GM23338 (cell line): ENCODE measurements at regions not wholly inside any gene's neighbourhood (a gene's known extent, or its start where the extent isn't known, plus 50 kb on each side); places are given as distances from the start of the nearest gene placed in this dataset.

ENCODE experiments used
- ATAC-seq: fragments of 200-7000 bp; cut with Tn5 transposase; 3 replicates; pipeline ENCODE4 v1.9.1; 2020
- DNase-seq: peaks from one replicate; pipeline ENCODE4 v3.0.0-alpha.2; 2015; ENCODE audit warnings: low spot score
- H2AFZ ChIP-seq: fragments of 200-600 bp; sonication (generic); 2 replicates; pipeline ENCODE4 v1.8.0; 2016; ENCODE audit warnings: antibody characterized with exemption, mild to moderate bottlenecking, moderate library complexity
- H3F3A ChIP-seq: fragments of 200-600 bp; sonication (generic); replicated peaks from 2 replicates; pipeline ENCODE4 v1.8.0; 2017; ENCODE audit warnings: antibody characterized with exemption, mixed run types, low read depth
- H3K27ac ChIP-seq: fragments of 200-600 bp; sonication (generic); 2 replicates; pipeline ENCODE4 v1.6.1; 2016; ENCODE audit warnings: low read depth
- H3K27me3 ChIP-seq: fragments of 200-600 bp; sonication (generic); 2 replicates; pipeline ENCODE4 v1.8.0; 2016; ENCODE audit warnings: mild to moderate bottlenecking, mixed run types, moderate library complexity; ENCODE audit not compliant: insufficient read depth
- H3K36me3 ChIP-seq: fragments of 200-600 bp; sonication (generic); 2 replicates; pipeline ENCODE4 v1.8.0; 2016; ENCODE audit warnings: mild to moderate bottlenecking; ENCODE audit not compliant: insufficient read depth
- H3K4me1 ChIP-seq: fragments of 200-600 bp; sonication (generic); 2 replicates; pipeline ENCODE4 v1.8.0; 2016; ENCODE audit warnings: mild to moderate bottlenecking, moderate library complexity; ENCODE audit not compliant: insufficient read depth
- H3K4me2 ChIP-seq: fragments of 200-600 bp; sonication (generic); 2 replicates; pipeline ENCODE4 v1.7.1; 2017; ENCODE audit warnings: mixed run types
- H3K4me3 ChIP-seq: fragments of 200-600 bp; sonication (generic); 2 replicates; pipeline ENCODE4 v1.6.1; 2016; ENCODE audit warnings: mixed run types
- H3K79me2 ChIP-seq: fragments of 200-600 bp; sonication (generic); replicated peaks from 2 replicates; pipeline ENCODE4 v1.8.0; 2017; ENCODE audit warnings: mild to moderate bottlenecking; ENCODE audit not compliant: insufficient read depth
- H3K9me2 ChIP-seq: fragments of 200-600 bp; sonication (generic); 2 replicates; pipeline ENCODE4 v1.8.0; 2017; ENCODE audit not compliant: insufficient read depth
- H4K20me1 ChIP-seq: fragments of 200-600 bp; sonication (generic); replicated peaks from 2 replicates; pipeline ENCODE4 v1.8.0; 2017; ENCODE audit warnings: mild to moderate bottlenecking; ENCODE audit not compliant: insufficient read depth
- H3K27ac Mint-ChIP-seq: 2 replicates; pipeline ENCODE4 v1.8.0; 2020; ENCODE audit warnings: inconsistent platforms, mild to moderate bottlenecking, moderate library complexity, mixed read lengths
- H3K27me3 Mint-ChIP-seq: 3 replicates; pipeline ENCODE4 v1.8.0; 2022; ENCODE audit warnings: low read depth, mild to moderate bottlenecking, moderate library complexity, mixed read lengths, inconsistent platforms; ENCODE audit not compliant: insufficient read depth, poor library complexity
- H3K36me3 Mint-ChIP-seq: 3 replicates; pipeline ENCODE4 v1.8.0; 2021; ENCODE audit warnings: low read depth, mild to moderate bottlenecking, inconsistent platforms, moderate library complexity, mixed read lengths
- H3K4me1 Mint-ChIP-seq: 3 replicates; pipeline ENCODE4 v1.8.0; 2020; ENCODE audit warnings: mild to moderate bottlenecking, inconsistent platforms, mixed read lengths
- H3K4me3 Mint-ChIP-seq: 3 replicates; pipeline ENCODE4 v1.8.0; 2021; ENCODE audit warnings: moderate library complexity, mild to moderate bottlenecking, inconsistent platforms, mixed read lengths
- H3K9me3 Mint-ChIP-seq: 3 replicates; pipeline ENCODE4 v1.8.0; 2020; ENCODE audit warnings: moderate library complexity, mild to moderate bottlenecking, inconsistent platforms, mixed read lengths
- CREB1 ChIP-seq: fragments of 250-450 bp; sonication (Bioruptor Pico); IDR thresholded peaks from 2 replicates; pipeline ENCODE4 v1.5.0; 2020; ENCODE audit warnings: low read depth, mild to moderate bottlenecking, moderate library complexity
- EZH2phosphoT487 ChIP-seq: fragments of 200-600 bp; sonication (generic); IDR thresholded peaks from one replicate; pipeline ENCODE4 v1.8.1; 2018; ENCODE audit warnings: antibody characterized with exemption; ENCODE audit not compliant: unreplicated experiment
- JUNB ChIP-seq: IDR thresholded peaks from one replicate; pipeline ENCODE4 v1.6.1; 2016; ENCODE audit warnings: antibody characterized with exemption; ENCODE audit not compliant: unreplicated experiment
- NANOG ChIP-seq: IDR thresholded peaks from 2 replicates; pipeline ENCODE4 v1.6.1; 2016; ENCODE audit warnings: antibody characterized with exemption, borderline replicate concordance
- POLR2AphosphoS5 ChIP-seq: IDR thresholded peaks from 2 replicates; pipeline ENCODE4 v1.6.1; 2016; ENCODE audit warnings: antibody characterized with exemption, low read depth
- ZNF114 ChIP-seq: fragments of 250-450 bp; sonication (Bioruptor Pico); IDR thresholded peaks from 2 replicates; pipeline ENCODE4 v1.5.0; 2020; ENCODE audit warnings: mild to moderate bottlenecking, moderate library complexity
- ZNF331 ChIP-seq: fragments of 250-450 bp; sonication (Bioruptor Pico); IDR thresholded peaks from 2 replicates; pipeline ENCODE4 v1.5.0; 2020; ENCODE audit warnings: low read depth, mild to moderate bottlenecking, moderate library complexity
- TF ChIP-seq, protein P1 (sequence below): IDR thresholded peaks from one replicate; pipeline ENCODE4 v1.6.1; 2018; ENCODE audit warnings: antibody characterized with exemption; ENCODE audit not compliant: unreplicated experiment
- TF ChIP-seq, protein P2 (sequence below), 2 experiments: fragments of 200-600 bp in 1 of 2; sonication (generic) in 1 of 2; conservative IDR thresholded peaks; 2 replicates each; pipeline versions ENCODE4 v1.5.1 to v1.6.1; 2016 to 2017; ENCODE audit warnings: antibody characterized with exemption in 2 of 2, low read depth in 2 of 2, mild to moderate bottlenecking in 2 of 2, moderate library complexity in 1 of 2
- TF ChIP-seq, protein P3 (sequence below): IDR thresholded peaks from 2 replicates; pipeline ENCODE4 v1.6.1; 2016; ENCODE audit warnings: antibody characterized with exemption

DNA sequence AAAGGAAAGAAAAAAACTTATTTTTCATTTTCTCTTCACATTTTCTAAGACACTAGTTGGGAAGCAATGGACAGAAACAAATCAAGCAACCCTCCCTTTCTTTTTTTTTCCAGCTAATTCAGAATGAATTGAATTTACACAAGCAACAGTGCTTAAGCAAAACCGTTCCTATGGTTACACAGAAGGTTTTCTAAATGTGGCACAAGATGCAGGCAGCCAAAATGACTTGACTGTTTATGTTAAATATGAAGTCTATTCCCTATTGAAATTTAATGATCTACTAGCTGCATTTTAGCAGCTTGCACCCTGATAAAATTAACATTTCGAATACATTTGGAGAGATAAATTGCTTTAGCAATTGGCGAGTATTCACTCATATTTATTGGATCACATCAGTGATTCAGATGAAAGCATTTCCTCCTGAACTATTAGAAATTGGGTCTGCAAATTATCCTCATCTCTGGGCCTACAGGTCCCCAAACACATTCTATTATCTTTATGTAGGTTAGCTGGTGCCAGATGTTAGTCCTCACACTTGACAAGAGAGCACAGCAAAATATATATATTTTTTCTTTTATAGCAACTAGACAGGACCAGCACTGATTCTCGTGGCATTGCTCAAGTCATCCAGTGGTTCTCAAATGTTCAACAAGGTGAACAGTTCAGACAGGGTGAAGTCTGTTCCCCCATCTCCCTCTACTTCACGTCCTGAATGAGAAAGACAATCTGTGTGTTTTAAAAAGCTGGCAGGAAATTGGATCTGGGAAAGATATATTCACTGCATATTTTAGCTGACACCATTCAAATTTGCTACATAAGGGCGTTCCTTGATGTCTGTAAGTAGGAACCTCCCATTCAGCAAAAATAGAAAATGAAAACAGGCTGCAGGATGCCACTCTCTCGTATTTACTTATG lies 463.6 kb upstream of the KCNMB2 start:
- H3K4me3 ChIP-seq: no peak overlapping the region
- H3F3A ChIP-seq: no peaks in the 10 kb centered on the region
- H3K4me2 ChIP-seq: no peak overlapping the region
- H3K36me3 ChIP-seq: no peaks in the 10 kb centered on the region
- H3K27me3 ChIP-seq: no peaks in the 10 kb centered on the region
- H3K4me1 Mint-ChIP-seq: no peaks in the 10 kb centered on the region; the same call in 2 of the 3 replicates
- H3K36me3 Mint-ChIP-seq: no peaks in the 10 kb centered on the region
- DNase-seq (no peak), ATAC-seq (no peak)
- no peak overlapping the region for H3K27ac ChIP-seq
- no peaks in the 10 kb centered on the region for H3K27me3 Mint-ChIP-seq
- H3K9me3 Mint-ChIP-seq: no peaks in the 10 kb centered on the region
- no peaks in the 10 kb centered on the region for H3K9me2 ChIP-seq
- H2AFZ ChIP-seq: no peak overlapping the region
- H3K4me1 ChIP-seq: no peaks in the 10 kb centered on the region
- H4K20me1 ChIP-seq: no peaks in the 10 kb centered on the region
- no peak for TF ChIP-seq CREB1
- TF ChIP-seq POLR2AphosphoS5: no peak
- TF ChIP-seq, protein P1, sequence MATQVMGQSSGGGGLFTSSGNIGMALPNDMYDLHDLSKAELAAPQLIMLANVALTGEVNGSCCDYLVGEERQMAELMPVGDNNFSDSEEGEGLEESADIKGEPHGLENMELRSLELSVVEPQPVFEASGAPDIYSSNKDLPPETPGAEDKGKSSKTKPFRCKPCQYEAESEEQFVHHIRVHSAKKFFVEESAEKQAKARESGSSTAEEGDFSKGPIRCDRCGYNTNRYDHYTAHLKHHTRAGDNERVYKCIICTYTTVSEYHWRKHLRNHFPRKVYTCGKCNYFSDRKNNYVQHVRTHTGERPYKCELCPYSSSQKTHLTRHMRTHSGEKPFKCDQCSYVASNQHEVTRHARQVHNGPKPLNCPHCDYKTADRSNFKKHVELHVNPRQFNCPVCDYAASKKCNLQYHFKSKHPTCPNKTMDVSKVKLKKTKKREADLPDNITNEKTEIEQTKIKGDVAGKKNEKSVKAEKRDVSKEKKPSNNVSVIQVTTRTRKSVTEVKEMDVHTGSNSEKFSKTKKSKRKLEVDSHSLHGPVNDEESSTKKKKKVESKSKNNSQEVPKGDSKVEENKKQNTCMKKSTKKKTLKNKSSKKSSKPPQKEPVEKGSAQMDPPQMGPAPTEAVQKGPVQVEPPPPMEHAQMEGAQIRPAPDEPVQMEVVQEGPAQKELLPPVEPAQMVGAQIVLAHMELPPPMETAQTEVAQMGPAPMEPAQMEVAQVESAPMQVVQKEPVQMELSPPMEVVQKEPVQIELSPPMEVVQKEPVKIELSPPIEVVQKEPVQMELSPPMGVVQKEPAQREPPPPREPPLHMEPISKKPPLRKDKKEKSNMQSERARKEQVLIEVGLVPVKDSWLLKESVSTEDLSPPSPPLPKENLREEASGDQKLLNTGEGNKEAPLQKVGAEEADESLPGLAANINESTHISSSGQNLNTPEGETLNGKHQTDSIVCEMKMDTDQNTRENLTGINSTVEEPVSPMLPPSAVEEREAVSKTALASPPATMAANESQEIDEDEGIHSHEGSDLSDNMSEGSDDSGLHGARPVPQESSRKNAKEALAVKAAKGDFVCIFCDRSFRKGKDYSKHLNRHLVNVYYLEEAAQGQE: no peak
- no peak for TF ChIP-seq JUNB
- no peak for TF ChIP-seq EZH2phosphoT487
- no peak for TF ChIP-seq NANOG
- no peak overlapping the region for H3K4me3 Mint-ChIP-seq
- H3K27ac Mint-ChIP-seq: no peak overlapping the region
- H3K79me2 ChIP-seq: no peaks in the 10 kb centered on the region

DNA sequence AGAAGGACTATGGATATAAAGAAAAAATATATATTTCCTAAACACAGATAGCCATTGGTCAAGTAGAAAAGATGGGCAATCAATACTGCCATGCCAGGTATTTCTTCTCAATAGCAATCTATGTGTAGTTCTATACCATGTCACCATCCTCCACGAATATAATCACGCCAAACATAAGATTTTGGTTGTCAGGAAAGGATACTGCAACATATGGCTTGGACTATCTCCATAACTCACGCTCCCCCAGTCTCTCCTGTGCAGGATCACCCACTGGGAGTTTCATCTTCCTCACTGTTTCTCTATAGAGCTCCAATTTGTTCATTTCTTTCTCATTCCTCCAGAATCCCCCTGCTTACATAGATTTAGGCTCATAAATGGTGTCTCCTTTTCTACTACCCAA lies 462.9 kb upstream of the KCNMB2 start:
- Histone ChIP-seq H4K20me1 (no peaks in the 10 kb centered on the region), H3K4me3 (no peak overlapping the region), H3K79me2 (no peaks in the 10 kb centered on the region), H3K4me1 (no peaks in the 10 kb centered on the region), H3K27me3 (no peaks in the 10 kb centered on the region), H2AFZ (no peak overlapping the region), H3K4me2 (no peak overlapping the region), H3F3A (no peaks in the 10 kb centered on the region), H3K9me2 (no peaks in the 10 kb centered on the region), H3K27ac (no peak overlapping the region), H3K36me3 (no peaks in the 10 kb centered on the region)
- no peaks in the 10 kb centered on the region for H3K36me3 Mint-ChIP-seq
- H3K27ac Mint-ChIP-seq: no peak overlapping the region
- H3K9me3 Mint-ChIP-seq: no peaks in the 10 kb centered on the region
- H3K4me3 Mint-ChIP-seq: no peak overlapping the region
- ATAC-seq (no peak), DNase-seq (no peak)
- no peak for TF ChIP-seq JUNB
- TF ChIP-seq, protein P2, sequence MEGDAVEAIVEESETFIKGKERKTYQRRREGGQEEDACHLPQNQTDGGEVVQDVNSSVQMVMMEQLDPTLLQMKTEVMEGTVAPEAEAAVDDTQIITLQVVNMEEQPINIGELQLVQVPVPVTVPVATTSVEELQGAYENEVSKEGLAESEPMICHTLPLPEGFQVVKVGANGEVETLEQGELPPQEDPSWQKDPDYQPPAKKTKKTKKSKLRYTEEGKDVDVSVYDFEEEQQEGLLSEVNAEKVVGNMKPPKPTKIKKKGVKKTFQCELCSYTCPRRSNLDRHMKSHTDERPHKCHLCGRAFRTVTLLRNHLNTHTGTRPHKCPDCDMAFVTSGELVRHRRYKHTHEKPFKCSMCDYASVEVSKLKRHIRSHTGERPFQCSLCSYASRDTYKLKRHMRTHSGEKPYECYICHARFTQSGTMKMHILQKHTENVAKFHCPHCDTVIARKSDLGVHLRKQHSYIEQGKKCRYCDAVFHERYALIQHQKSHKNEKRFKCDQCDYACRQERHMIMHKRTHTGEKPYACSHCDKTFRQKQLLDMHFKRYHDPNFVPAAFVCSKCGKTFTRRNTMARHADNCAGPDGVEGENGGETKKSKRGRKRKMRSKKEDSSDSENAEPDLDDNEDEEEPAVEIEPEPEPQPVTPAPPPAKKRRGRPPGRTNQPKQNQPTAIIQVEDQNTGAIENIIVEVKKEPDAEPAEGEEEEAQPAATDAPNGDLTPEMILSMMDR (conservative IDR thresholded peaks at IDR 0.05; ENCODE audit: low read depth in 2 of 2): no peak
- TF ChIP-seq, protein P3, sequence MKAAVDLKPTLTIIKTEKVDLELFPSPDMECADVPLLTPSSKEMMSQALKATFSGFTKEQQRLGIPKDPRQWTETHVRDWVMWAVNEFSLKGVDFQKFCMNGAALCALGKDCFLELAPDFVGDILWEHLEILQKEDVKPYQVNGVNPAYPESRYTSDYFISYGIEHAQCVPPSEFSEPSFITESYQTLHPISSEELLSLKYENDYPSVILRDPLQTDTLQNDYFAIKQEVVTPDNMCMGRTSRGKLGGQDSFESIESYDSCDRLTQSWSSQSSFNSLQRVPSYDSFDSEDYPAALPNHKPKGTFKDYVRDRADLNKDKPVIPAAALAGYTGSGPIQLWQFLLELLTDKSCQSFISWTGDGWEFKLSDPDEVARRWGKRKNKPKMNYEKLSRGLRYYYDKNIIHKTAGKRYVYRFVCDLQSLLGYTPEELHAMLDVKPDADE: no peak
- no peak for TF ChIP-seq ZNF331 (CRISPR knock-in tag)
- TF ChIP-seq CREB1: no peak
- no peak for TF ChIP-seq ZNF114 (CRISPR knock-in tag)
- no peaks in the 10 kb centered on the region; the same call in 2 of the 3 replicates for H3K4me1 Mint-ChIP-seq
- no peaks in the 10 kb centered on the region for H3K27me3 Mint-ChIP-seq
